Liver (tissue), 8 donors: ENCODE measurements at regions not wholly inside any gene's neighbourhood (a gene's known extent, or its start where the extent isn't known, plus 50 kb on each side); places are given as distances from the start of the nearest gene placed in this dataset.

Source experiments
- DNase-seq: peaks from one replicate; pipeline ENCODE4 v3.0.0-alpha.2; 2017; ENCODE audit warnings: low spot score
- H3K27ac ChIP-seq, 2 donors: one replicate each; pipeline ENCODE4 v1.7.0; 2013; ENCODE audit warnings: inconsistent platforms in 2 of 2, low read length in 2 of 2, control low read depth in 1 of 2, low read depth in 1 of 2, mild to moderate bottlenecking in 1 of 2
- H3K27me3 ChIP-seq, 4 donors: one replicate each; pipeline versions ENCODE4 v1.6.1 to v1.7.0; 2013; ENCODE audit warnings: low read length in 3 of 4, inconsistent platforms in 1 of 4, mild to moderate bottlenecking in 1 of 4, moderate library complexity in 1 of 4; ENCODE audit not compliant: control insufficient read depth in 4 of 4, insufficient read depth in 4 of 4
- H3K36me3 ChIP-seq, 4 donors: one replicate each; pipeline versions ENCODE4 v1.6.1 to v1.7.0; 2013; ENCODE audit warnings: low read length in 3 of 4, mild to moderate bottlenecking in 3 of 4, low read depth in 1 of 4, moderate library complexity in 1 of 4; ENCODE audit not compliant: control insufficient read depth in 4 of 4, insufficient read depth in 3 of 4
- H3K4me1 ChIP-seq, 4 donors: one replicate each; pipeline versions ENCODE4 v1.6.1 to v1.7.0; 2013; ENCODE audit warnings: low read length in 3 of 4, mild to moderate bottlenecking in 3 of 4, moderate library complexity in 1 of 4; ENCODE audit not compliant: control insufficient read depth in 4 of 4, insufficient read depth in 4 of 4
- H3K4me3 ChIP-seq, 3 donors: one replicate each; pipeline versions ENCODE4 v1.6.1 to v1.7.0; 2013; ENCODE audit warnings: low read length in 3 of 3, control low read depth in 1 of 3, low read depth in 1 of 3, mild to moderate bottlenecking in 1 of 3
- H3K9ac ChIP-seq, 2 donors: one replicate each; pipeline ENCODE4 v1.7.0; 2013; ENCODE audit warnings: low read length in 2 of 2, mild to moderate bottlenecking in 2 of 2, moderate library complexity in 2 of 2, control low read depth in 1 of 2, low read depth in 1 of 2
- H3K9me3 ChIP-seq, 4 donors: one replicate each; pipeline versions ENCODE4 v1.6.1 to v1.7.0; 2013; ENCODE audit warnings: low read length in 3 of 4; ENCODE audit not compliant: control insufficient read depth in 4 of 4
- EGR1 ChIP-seq, 2 donors: IDR thresholded peaks; 2 replicates each; pipeline ENCODE4 v1.6.1; 2016 to 2018; ENCODE audit warnings: antibody characterized with exemption in 2 of 2, low read depth in 2 of 2
- FOXA2 ChIP-seq: IDR thresholded peaks from 2 replicates; pipeline ENCODE4 v1.6.1; 2016; ENCODE audit warnings: antibody characterized with exemption
- GABPA ChIP-seq, 2 donors: IDR thresholded peaks in 1 of 2; conservative IDR thresholded peaks in 1 of 2; 2 replicates each; pipeline ENCODE4 v1.6.1; 2016; ENCODE audit warnings: antibody characterized with exemption in 2 of 2, mild to moderate bottlenecking in 1 of 2, moderate library complexity in 1 of 2
- HNF4A ChIP-seq, 2 donors: conservative IDR thresholded peaks; 2 replicates each; pipeline ENCODE4 v1.6.1; 2016; ENCODE audit warnings: antibody characterized with exemption in 2 of 2, mild to moderate bottlenecking in 2 of 2
- HNF4G ChIP-seq: IDR thresholded peaks from 2 replicates; pipeline ENCODE4 v1.6.1; 2016; ENCODE audit warnings: antibody characterized with exemption
- JUND ChIP-seq, 2 donors: IDR thresholded peaks; 2 replicates each; pipeline ENCODE4 v1.6.1; 2016; ENCODE audit warnings: antibody characterized with exemption in 2 of 2
- NR2F2 ChIP-seq: IDR thresholded peaks from 2 replicates; pipeline ENCODE4 v1.6.1; 2016; ENCODE audit warnings: antibody characterized with exemption
- RAD21 ChIP-seq, 2 donors: IDR thresholded peaks; 2 replicates each; pipeline ENCODE4 v1.6.1; 2016; ENCODE audit warnings: antibody characterized with exemption in 2 of 2, mild to moderate bottlenecking in 2 of 2
- SP1 ChIP-seq: IDR thresholded peaks from 2 replicates; pipeline ENCODE4 v1.6.1; 2018; ENCODE audit warnings: antibody characterized with exemption, mild to moderate bottlenecking
- TAF1 ChIP-seq: conservative IDR thresholded peaks from 2 replicates; pipeline ENCODE4 v1.6.1; 2016; ENCODE audit warnings: antibody characterized with exemption, mild to moderate bottlenecking
- YY1 ChIP-seq: IDR thresholded peaks from 2 replicates; pipeline ENCODE4 v1.6.1; 2016; ENCODE audit warnings: antibody characterized with exemption, mild to moderate bottlenecking
- WGBS: extraction: QIAGEN DNeasy Blood & Tissue Kit; methylation state at CpG from one replicate; pipeline ENCODE4 v1.1.7; 2013; 5-methylcytosine and 5-hydroxymethylcytosine counted together
- TF ChIP-seq, protein P1 (sequence below): IDR thresholded peaks from 2 replicates; pipeline ENCODE4 v1.6.1; 2016; ENCODE audit warnings: antibody characterized with exemption
- TF ChIP-seq, protein P2 (sequence below): IDR thresholded peaks from 2 replicates; pipeline ENCODE4 v1.6.1; 2016; ENCODE audit warnings: antibody characterized with exemption
- TF ChIP-seq, protein P3 (sequence below): fragments of 150-350 bp; IDR thresholded peaks from 2 replicates; pipeline ENCODE4 v1.5.1; 2017; ENCODE audit warnings: improper control_type of control experiment, low read depth, low read length; ENCODE audit not compliant: missing input control
- TF ChIP-seq, protein P4 (sequence below): IDR thresholded peaks from 2 replicates; pipeline ENCODE4 v1.6.1; 2016; ENCODE audit warnings: antibody characterized with exemption
- TF ChIP-seq, protein P5 (sequence below): IDR thresholded peaks from 2 replicates; pipeline ENCODE4 v1.6.1; 2016; ENCODE audit warnings: antibody characterized with exemption, mild to moderate bottlenecking
- donor health status: healthy.
- donor health status: healthy.
- donor health status: healthy.
- donor health status: healthy.
- donor health status: healthy.

DNA sequence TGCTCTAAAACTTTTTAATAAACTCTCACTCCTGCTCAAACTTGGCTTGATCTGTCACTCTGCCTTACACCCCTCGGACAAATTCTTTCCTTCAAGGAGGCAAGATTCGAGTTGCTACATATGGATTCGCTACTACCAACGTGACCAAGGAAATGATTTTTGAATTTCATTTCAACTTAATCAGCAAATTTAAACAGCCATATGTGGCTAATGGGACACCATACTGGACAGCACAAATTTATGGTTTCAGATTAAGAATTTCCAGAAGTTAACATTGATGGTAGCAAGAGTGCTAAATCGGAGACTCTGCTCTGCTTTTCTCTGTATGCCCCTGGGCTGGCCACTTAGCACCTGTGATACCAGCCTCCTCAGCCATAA lies 318.2 kb upstream of the PSMD7 start (continued):
- TF ChIP-seq, protein P1, sequence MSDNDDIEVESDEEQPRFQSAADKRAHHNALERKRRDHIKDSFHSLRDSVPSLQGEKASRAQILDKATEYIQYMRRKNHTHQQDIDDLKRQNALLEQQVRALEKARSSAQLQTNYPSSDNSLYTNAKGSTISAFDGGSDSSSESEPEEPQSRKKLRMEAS, result no peak
- TF ChIP-seq, protein P2, sequence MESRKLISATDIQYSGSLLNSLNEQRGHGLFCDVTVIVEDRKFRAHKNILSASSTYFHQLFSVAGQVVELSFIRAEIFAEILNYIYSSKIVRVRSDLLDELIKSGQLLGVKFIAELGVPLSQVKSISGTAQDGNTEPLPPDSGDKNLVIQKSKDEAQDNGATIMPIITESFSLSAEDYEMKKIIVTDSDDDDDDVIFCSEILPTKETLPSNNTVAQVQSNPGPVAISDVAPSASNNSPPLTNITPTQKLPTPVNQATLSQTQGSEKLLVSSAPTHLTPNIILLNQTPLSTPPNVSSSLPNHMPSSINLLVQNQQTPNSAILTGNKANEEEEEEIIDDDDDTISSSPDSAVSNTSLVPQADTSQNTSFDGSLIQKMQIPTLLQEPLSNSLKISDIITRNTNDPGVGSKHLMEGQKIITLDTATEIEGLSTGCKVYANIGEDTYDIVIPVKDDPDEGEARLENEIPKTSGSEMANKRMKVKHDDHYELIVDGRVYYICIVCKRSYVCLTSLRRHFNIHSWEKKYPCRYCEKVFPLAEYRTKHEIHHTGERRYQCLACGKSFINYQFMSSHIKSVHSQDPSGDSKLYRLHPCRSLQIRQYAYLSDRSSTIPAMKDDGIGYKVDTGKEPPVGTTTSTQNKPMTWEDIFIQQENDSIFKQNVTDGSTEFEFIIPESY, result no peak
- TF ChIP-seq HNF4G, result no peak
- TF ChIP-seq FOXA2, result no peak

DNA sequence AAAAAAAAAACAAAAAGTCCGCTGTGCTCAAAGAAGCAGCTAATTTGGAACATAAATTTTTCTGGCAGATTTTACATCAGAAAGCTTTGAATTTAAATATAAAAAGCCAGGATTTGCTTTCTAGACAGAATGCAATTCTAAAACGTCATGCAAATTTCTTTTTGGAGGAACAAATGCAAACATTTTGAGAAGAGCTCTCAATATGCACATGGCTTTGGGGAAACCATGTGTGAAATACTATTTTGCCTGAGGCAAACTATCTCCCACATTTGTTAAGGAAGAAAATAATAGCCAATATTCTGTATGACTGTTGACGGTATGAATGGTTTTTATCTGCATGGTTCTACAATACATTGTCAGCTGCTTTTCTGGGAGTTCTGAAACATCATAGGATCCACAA lies 320.0 kb upstream of the PSMD7 start:
- 64% methylated on average over 3 of the region's 3 CpGs for WGBS
- Histone ChIP-seq H3K4me3 (no peak overlapping the region), H3K4me1 (no peaks in the 10 kb centered on the region), H3K27ac (no peak overlapping the region), H3K9ac (no peak overlapping the region), H3K9me3 (peaks cover 0 to 1% (median 0%) of the 10 kb centered on the region in 4 donors), H3K36me3 (no peaks in the 10 kb centered on the region), H3K27me3 (peaks cover 0 to 6% (median 0%) of the 10 kb centered on the region in 4 donors)
- no peak for TF ChIP-seq JUND (IDR thresholded peaks at IDR 0.05)
- TF ChIP-seq HNF4A (conservative IDR thresholded peaks at IDR 0.05), result no peak
- no peak for TF ChIP-seq GABPA (IDR thresholded peaks at IDR 0.05 in 1 of 2, conservative IDR thresholded peaks at IDR 0.05 in 1 of 2)
- TF ChIP-seq FOXA2, result no peak
- TF ChIP-seq RAD21 (IDR thresholded peaks at IDR 0.05), result no peak
- no peak for TF ChIP-seq YY1
- DNase-seq, result no peak

DNA sequence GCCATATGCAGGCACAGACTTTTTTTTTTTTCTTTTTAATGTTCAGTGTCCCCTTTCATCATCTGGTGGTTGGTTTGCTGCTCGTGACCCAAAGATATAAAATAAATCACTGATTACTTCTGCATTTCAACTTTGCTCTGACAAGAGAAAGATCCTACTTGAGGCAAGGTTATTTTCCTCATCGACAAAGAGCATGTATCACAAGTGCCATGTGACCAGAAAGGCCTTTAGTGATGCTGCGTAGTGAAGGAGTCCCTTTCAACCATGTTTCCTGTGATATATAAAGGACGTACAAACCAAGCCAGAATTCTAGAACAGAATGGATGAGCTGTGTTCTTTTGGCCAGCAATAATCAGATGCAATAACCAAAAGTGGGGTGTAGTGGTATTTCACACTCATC lies 323.4 kb upstream of the PSMD7 start:
- no peaks in the 10 kb centered on the region for H3K9me3 ChIP-seq
- DNase-seq, result no peak
- TF ChIP-seq GABPA (IDR thresholded peaks at IDR 0.05 in 1 of 2, conservative IDR thresholded peaks at IDR 0.05 in 1 of 2), result no peak
- TF ChIP-seq SP1, result no peak
- no peak for TF ChIP-seq NR2F2
- TF ChIP-seq FOXA2, result no peak
- TF ChIP-seq JUND (IDR thresholded peaks at IDR 0.05), result no peak
- no peak overlapping the region for H3K9ac ChIP-seq
- no peak overlapping the region for H3K4me3 ChIP-seq
- H3K36me3 ChIP-seq, result no peaks in the 10 kb centered on the region
- H3K4me1 ChIP-seq, result no peaks in the 10 kb centered on the region
- 71% methylated on average over 4 of the region's 4 CpGs for WGBS
- peaks cover 0 to 9% (median 0%) of the 10 kb centered on the region in 4 donors for H3K27me3 ChIP-seq
- H3K27ac ChIP-seq, result no peak overlapping the region

DNA sequence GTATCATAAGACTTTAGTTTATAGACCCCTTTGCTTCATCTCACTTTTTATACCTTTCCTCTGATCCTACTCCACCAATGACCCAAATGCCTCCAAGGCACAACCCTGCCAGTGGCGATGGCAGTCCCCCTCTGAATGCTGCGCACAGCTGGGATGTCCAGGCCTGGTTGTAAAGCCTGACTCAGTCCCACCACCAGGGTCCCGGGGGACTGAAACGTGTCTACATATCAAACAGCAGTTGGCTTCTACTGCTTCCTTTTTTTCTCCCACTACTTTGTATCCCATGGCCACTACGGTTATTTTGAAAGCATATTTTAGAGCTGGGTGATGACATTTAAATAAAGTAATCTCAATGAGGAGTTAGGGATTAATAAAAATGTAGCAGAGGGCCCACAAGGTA lies 329.8 kb upstream of the PSMD7 start:
- H3K36me3 ChIP-seq, result no peaks in the 10 kb centered on the region
- no peak overlapping the region for H3K27ac ChIP-seq
- no peaks in the 10 kb centered on the region for H3K4me1 ChIP-seq
- peaks cover 0 to 3% (median 1%) of the 10 kb centered on the region in 4 donors for H3K9me3 ChIP-seq
- no peak for DNase-seq
- H3K9ac ChIP-seq, result no peak overlapping the region
- H3K4me3 ChIP-seq, result no peak overlapping the region
- WGBS, result 70% methylated on average over 5 of the region's 5 CpGs
- H3K27me3 ChIP-seq, result peaks cover 0 to 3% (median 1%) of the 10 kb centered on the region in 4 donors
- TF ChIP-seq FOXA2 (no peak), EGR1 (IDR thresholded peaks at IDR 0.05; ENCODE audit: low read depth in 2 of 2) (no peak), TAF1 (no peak), YY1 (no peak), RAD21 (IDR thresholded peaks at IDR 0.05) (no peak), JUND (IDR thresholded peaks at IDR 0.05) (no peak), HNF4G (no peak)
- TF ChIP-seq, protein P1, result no peak
- TF ChIP-seq, protein P3, sequence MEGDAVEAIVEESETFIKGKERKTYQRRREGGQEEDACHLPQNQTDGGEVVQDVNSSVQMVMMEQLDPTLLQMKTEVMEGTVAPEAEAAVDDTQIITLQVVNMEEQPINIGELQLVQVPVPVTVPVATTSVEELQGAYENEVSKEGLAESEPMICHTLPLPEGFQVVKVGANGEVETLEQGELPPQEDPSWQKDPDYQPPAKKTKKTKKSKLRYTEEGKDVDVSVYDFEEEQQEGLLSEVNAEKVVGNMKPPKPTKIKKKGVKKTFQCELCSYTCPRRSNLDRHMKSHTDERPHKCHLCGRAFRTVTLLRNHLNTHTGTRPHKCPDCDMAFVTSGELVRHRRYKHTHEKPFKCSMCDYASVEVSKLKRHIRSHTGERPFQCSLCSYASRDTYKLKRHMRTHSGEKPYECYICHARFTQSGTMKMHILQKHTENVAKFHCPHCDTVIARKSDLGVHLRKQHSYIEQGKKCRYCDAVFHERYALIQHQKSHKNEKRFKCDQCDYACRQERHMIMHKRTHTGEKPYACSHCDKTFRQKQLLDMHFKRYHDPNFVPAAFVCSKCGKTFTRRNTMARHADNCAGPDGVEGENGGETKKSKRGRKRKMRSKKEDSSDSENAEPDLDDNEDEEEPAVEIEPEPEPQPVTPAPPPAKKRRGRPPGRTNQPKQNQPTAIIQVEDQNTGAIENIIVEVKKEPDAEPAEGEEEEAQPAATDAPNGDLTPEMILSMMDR, result no peak
- TF ChIP-seq, protein P2, result no peak
- TF ChIP-seq, protein P4, sequence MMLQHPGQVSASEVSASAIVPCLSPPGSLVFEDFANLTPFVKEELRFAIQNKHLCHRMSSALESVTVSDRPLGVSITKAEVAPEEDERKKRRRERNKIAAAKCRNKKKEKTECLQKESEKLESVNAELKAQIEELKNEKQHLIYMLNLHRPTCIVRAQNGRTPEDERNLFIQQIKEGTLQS, result no peak
- TF ChIP-seq, protein P5, sequence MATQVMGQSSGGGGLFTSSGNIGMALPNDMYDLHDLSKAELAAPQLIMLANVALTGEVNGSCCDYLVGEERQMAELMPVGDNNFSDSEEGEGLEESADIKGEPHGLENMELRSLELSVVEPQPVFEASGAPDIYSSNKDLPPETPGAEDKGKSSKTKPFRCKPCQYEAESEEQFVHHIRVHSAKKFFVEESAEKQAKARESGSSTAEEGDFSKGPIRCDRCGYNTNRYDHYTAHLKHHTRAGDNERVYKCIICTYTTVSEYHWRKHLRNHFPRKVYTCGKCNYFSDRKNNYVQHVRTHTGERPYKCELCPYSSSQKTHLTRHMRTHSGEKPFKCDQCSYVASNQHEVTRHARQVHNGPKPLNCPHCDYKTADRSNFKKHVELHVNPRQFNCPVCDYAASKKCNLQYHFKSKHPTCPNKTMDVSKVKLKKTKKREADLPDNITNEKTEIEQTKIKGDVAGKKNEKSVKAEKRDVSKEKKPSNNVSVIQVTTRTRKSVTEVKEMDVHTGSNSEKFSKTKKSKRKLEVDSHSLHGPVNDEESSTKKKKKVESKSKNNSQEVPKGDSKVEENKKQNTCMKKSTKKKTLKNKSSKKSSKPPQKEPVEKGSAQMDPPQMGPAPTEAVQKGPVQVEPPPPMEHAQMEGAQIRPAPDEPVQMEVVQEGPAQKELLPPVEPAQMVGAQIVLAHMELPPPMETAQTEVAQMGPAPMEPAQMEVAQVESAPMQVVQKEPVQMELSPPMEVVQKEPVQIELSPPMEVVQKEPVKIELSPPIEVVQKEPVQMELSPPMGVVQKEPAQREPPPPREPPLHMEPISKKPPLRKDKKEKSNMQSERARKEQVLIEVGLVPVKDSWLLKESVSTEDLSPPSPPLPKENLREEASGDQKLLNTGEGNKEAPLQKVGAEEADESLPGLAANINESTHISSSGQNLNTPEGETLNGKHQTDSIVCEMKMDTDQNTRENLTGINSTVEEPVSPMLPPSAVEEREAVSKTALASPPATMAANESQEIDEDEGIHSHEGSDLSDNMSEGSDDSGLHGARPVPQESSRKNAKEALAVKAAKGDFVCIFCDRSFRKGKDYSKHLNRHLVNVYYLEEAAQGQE, result no peak
